WTC11 (cell line): ENCODE measurements at regions not wholly inside any gene's neighbourhood (a gene's known extent, or its start where the extent isn't known, plus 50 kb on each side); places are given as distances from the start of the nearest gene placed in this dataset.

Experiments used
- ATAC-seq: fragments of 200-7000 bp; cut with Tn5 transposase; 2 replicates; pipeline ENCODE4 v1.10.0; 2021; ENCODE audit warnings: mild to moderate bottlenecking, moderate library complexity
- CTCF ChIA-PET: fragments of 300-600 bp; sonication (Branson Sonifier 250); formaldehyde crosslinking; loops from one replicate; lab custom pipeline; 2021; ENCODE audit warnings: antibody characterized with exemption; lab: Charles Lee
- POLR2A ChIA-PET: fragments of 350-600 bp; sonication (Branson Sonifier 250); formaldehyde crosslinking; loops from one replicate; lab custom pipeline; 2021; ENCODE audit warnings: antibody characterized with exemption; lab: Charles Lee
- DNase-seq: peaks from one replicate; pipeline ENCODE4 v3.0.0; 2021; ENCODE audit warnings: low spot score
- H3K27ac Mint-ChIP-seq: 2 replicates; pipeline ENCODE4 v1.8.0; 2021; ENCODE audit warnings: mixed read lengths
- H3K27me3 Mint-ChIP-seq: 2 replicates; pipeline ENCODE4 v1.8.0; 2021; ENCODE audit warnings: low read depth, mild to moderate bottlenecking, moderate library complexity, mixed read lengths
- H3K36me3 Mint-ChIP-seq: 2 replicates; pipeline ENCODE4 v1.8.0; 2021; ENCODE audit warnings: mixed read lengths
- H3K4me1 Mint-ChIP-seq: 2 replicates; pipeline ENCODE4 v1.8.0; 2022; ENCODE audit warnings: mixed read lengths
- H3K4me3 Mint-ChIP-seq: 2 replicates; pipeline ENCODE4 v1.8.0; 2021; ENCODE audit warnings: mild to moderate bottlenecking, moderate library complexity, mixed read lengths
- H3K9me3 Mint-ChIP-seq: 2 replicates; pipeline ENCODE4 v1.8.0; 2021; ENCODE audit warnings: mixed read lengths
- CBFB ChIP-seq: sonication (generic); formaldehyde crosslinking; IDR thresholded peaks from 2 replicates; pipeline ENCODE4 v1.8.1; 2022; ENCODE audit warnings: mild to moderate bottlenecking, low read depth, missing genetic modification reagents
- CREB1 ChIP-seq: sonication (generic); formaldehyde crosslinking; IDR thresholded peaks from 2 replicates; pipeline ENCODE4 v1.8.0; 2023; ENCODE audit warnings: mild to moderate bottlenecking, missing genetic modification reagents
- JAZF1 ChIP-seq: fragments of 250-450 bp; sonication (Bioruptor Pico); IDR thresholded peaks from 2 replicates; pipeline ENCODE4 v1.9.0; 2021; ENCODE audit warnings: moderate library complexity, mild to moderate bottlenecking, inconsistent platforms
- NFATC4 ChIP-seq: fragments of 250-450 bp; sonication (Bioruptor Pico); IDR thresholded peaks from 2 replicates; pipeline ENCODE4 v1.9.0; 2021; ENCODE audit warnings: mild to moderate bottlenecking
- NR1H2 ChIP-seq: sonication (generic); formaldehyde crosslinking; IDR thresholded peaks from 2 replicates; pipeline ENCODE4 v1.9.0; 2021; ENCODE audit warnings: mild to moderate bottlenecking, moderate library complexity, missing genetic modification reagents
- NR3C1 ChIP-seq: sonication (generic); formaldehyde crosslinking; conservative IDR thresholded peaks from 2 replicates; pipeline ENCODE4 v1.8.1; 2023; ENCODE audit warnings: low read depth, mild to moderate bottlenecking, missing genetic modification reagents
- RELA ChIP-seq: sonication (generic); formaldehyde crosslinking; IDR thresholded peaks from 2 replicates; pipeline ENCODE4 v1.8.1; 2022; ENCODE audit warnings: missing genetic modification reagents, mild to moderate bottlenecking, borderline replicate concordance
- RORB ChIP-seq: fragments of 250-450 bp; sonication (Bioruptor Pico); IDR thresholded peaks from 2 replicates; pipeline ENCODE4 v1.9.0; 2021; ENCODE audit warnings: mild to moderate bottlenecking
- SMAD4 ChIP-seq: sonication (generic); formaldehyde crosslinking; IDR thresholded peaks from 2 replicates; pipeline ENCODE4 v1.8.0; 2022; ENCODE audit warnings: mild to moderate bottlenecking, missing genetic modification reagents
- ZBTB21 ChIP-seq: sonication (generic); formaldehyde crosslinking; IDR thresholded peaks from 2 replicates; pipeline ENCODE4 v1.8.1; 2023; ENCODE audit warnings: mild to moderate bottlenecking, missing genetic modification reagents, borderline replicate concordance
- ZNF138 ChIP-seq: sonication (generic); formaldehyde crosslinking; conservative IDR thresholded peaks from 2 replicates; pipeline ENCODE4 v1.8.1; 2022; ENCODE audit warnings: mild to moderate bottlenecking, moderate library complexity, missing genetic modification reagents
- ZNF219 ChIP-seq: sonication (generic); formaldehyde crosslinking; IDR thresholded peaks from 2 replicates; pipeline ENCODE4 v1.8.0; 2023; ENCODE audit warnings: missing genetic modification reagents, mild to moderate bottlenecking, borderline replicate concordance
- ZNF416 ChIP-seq: fragments of 250-450 bp; sonication (Bioruptor Pico); IDR thresholded peaks from 2 replicates; pipeline ENCODE4 v1.9.0; 2021; ENCODE audit warnings: mild to moderate bottlenecking, inconsistent platforms
- TF ChIP-seq, protein P1 (sequence below): sonication (generic); formaldehyde crosslinking; IDR thresholded peaks from 2 replicates; pipeline ENCODE4 v1.8.0; 2022; ENCODE audit warnings: mild to moderate bottlenecking, missing genetic modification reagents
- TF ChIP-seq, protein P2 (sequence below): fragments of 250-450 bp; sonication (Bioruptor Pico); conservative IDR thresholded peaks from 2 replicates; pipeline ENCODE4 v1.9.0; 2021; ENCODE audit warnings: mild to moderate bottlenecking
- TF ChIP-seq, protein P3 (sequence below): sonication (generic); formaldehyde crosslinking; IDR thresholded peaks from 2 replicates; pipeline ENCODE4 v1.8.1; 2023; ENCODE audit warnings: mild to moderate bottlenecking, missing genetic modification reagents, borderline replicate concordance
- TF ChIP-seq, protein P4 (sequence below): sonication (generic); formaldehyde crosslinking; IDR thresholded peaks from 2 replicates; pipeline ENCODE4 v1.8.1; 2023; ENCODE audit warnings: mild to moderate bottlenecking, missing genetic modification reagents
- TF ChIP-seq, protein P5 (sequence below): sonication (generic); formaldehyde crosslinking; IDR thresholded peaks from 2 replicates; pipeline ENCODE4 v1.8.0; 2023; ENCODE audit warnings: missing genetic modification reagents

DNA sequence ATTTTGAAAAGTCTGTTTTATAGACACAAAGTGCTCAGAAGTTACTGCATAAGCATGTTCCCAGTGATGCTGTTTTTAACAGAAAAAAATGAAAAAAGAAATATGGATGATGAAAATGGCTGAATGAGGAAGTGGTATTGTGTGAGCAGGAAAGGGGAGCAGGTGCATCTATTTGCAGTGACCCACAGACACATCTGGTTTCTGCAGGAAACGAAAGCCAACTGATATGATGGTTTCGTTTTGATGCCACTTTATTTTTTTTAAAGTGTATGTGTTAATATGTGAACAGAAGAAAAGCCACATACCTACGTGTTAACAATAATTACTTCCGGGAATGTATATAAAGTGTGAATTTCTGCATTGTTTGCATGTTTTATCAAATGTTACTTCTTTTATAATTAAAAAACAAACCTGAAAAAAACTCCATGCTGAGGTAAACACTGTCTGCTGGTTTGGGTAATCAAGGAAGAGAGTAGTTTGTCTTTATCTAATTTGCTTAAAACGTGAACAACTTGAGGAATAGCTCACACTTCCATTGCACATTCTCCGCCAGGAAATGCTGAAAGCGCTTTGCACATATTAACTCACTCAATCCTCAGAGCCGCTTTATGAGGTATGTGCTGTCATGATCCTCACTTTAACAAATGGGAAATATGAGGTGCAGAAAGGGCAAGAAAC is 1335.9 kb downstream of the TBC1D22A start (continued):
- TF ChIP-seq, protein P1, sequence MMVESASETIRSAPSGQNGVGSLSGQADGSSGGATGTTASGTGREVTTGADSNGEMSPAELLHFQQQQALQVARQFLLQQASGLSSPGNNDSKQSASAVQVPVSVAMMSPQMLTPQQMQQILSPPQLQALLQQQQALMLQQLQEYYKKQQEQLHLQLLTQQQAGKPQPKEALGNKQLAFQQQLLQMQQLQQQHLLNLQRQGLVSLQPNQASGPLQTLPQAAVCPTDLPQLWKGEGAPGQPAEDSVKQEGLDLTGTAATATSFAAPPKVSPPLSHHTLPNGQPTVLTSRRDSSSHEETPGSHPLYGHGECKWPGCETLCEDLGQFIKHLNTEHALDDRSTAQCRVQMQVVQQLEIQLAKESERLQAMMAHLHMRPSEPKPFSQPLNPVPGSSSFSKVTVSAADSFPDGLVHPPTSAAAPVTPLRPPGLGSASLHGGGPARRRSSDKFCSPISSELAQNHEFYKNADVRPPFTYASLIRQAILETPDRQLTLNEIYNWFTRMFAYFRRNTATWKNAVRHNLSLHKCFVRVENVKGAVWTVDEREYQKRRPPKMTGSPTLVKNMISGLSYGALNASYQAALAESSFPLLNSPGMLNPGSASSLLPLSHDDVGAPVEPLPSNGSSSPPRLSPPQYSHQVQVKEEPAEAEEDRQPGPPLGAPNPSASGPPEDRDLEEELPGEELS (CRISPR knock-in tag): no peak
- TF ChIP-seq RELA: no peak
- TF ChIP-seq JAZF1 (CRISPR knock-in tag): no peak
- TF ChIP-seq NR3C1 (CRISPR knock-in tag): no peak

DNA sequence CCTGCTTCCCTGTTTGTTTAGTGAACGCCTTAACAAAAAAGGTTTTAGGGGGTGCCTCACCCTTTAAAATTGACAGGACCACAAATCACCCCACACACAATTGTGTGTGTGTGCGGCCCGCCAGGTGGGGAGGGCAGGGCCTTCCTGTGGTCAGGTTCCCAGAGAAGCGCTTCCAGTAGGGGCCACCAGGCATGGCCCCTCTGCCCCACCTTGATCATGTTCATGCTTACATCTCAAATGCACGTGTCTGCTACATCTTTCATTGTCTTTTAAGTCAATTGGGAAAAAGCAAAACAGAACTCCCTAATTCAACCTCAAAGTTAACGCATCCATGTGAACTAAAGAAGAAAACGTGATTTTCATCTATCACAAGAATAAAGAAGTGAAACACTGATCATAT is 1335.3 kb downstream of the TBC1D22A start:
- CTCF ChIA-PET: no interaction called here
- 0 out of 2 replicates have a peak, but pooled peaks cover 1% of the 10 kb centered on the region for H3K9me3 Mint-ChIP-seq
- no peak for TF ChIP-seq NR1H2 (CRISPR knock-in tag)
- no peak for TF ChIP-seq ZNF219 (CRISPR knock-in tag)
- TF ChIP-seq CBFB: no peak
- no peak for TF ChIP-seq ZNF138
- no peak for TF ChIP-seq JAZF1 (CRISPR knock-in tag)
- TF ChIP-seq, protein P2, sequence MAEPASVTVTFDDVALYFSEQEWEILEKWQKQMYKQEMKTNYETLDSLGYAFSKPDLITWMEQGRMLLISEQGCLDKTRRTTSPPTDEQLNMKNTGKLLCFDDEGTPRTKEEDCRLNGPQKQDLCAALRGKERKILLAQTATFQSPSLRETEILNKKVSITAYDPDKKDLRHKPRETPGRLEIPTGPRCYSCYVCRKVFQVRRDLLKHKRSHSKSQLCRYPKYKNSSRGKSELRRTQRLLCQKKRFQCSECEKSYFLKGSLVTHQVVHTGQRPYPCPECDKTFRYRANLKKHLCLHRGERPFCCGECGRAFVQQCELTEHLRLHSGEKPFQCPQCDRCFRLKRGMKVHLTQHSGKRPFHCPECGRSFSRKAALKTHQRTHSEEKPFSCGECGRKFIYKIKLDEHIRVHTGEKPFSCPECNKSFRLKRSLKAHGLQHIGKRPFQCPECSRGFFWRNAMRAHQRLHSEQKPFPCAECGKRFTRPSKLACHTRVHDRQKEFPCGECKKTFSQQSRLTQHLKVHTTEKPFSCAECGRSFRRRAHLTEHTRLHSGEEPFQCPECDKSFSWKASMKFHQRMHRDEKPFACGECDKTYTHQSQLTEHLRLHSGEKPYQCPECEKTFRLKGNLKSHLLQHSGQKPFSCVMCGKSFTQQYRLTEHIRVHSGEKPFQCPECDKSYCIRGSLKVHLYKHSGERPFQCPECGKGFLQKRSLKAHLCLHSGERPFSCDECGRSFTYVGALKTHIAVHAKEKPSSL: no peak
- TF ChIP-seq, all 79 proteins: peak for 0
- POLR2A ChIA-PET: no interaction called here
- no peak for ATAC-seq
- Mint-ChIP-seq H3K4me1 (peaks cover 6% of the 10 kb centered on the region), H3K27ac (no peak overlapping the region), H3K4me3 (no peak overlapping the region), H3K27me3 (no peaks in the 10 kb centered on the region), H3K36me3 (no peaks in the 10 kb centered on the region)
- no peak for DNase-seq

DNA sequence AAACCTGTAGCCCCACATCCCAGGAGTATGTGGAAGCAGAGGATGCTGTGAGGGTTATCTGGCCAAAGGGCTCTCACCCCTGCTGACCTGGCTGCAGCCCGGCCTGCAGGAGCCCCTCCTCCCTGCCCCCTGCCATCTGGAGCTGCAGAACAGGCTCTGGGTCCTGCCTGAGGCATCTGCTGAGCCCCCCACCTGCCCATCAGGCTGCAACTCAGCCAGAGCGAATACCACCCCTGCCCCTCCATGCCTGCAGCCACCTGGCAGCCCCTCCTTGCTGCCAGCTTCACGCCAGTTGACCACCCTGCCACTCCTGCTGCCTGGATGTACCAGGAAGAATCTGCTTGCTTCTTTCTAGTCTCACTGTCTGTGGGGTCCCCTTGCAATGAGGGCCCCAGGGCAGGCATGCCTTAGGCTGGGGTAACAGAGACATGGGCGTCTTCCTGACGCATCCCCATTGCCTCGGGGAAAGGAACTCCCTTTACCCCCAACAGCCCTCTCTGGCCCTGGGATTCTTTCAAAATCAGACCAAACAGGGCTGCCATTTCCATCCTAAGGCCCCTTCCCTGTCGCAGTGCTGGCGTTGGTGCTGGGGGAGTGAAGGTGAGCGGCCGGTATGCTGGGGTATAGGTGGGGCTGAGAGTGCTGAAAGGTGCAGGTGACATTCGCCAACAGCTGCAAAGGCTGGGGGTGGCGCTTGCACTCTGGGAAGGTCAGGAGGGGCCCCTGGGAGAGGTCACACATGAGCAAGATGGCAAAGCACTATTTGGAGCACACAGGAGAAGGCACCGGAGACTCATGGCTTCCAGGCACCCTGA is 1334.6 kb downstream of the TBC1D22A start:
- DNase-seq: no peak
- ChIA-PET CTCF (interaction anchor here (0.5 kb wide), 1 partner anchor 400 kb away, joined by 3 read pairs; no protein-coding TSS in a partner anchor), POLR2A (no interaction called here)
- TF ChIP-seq NFATC4 (CRISPR knock-in tag): no peak
- no peak for TF ChIP-seq CREB1 (CRISPR knock-in tag)
- no peak for TF ChIP-seq ZBTB21 (CRISPR knock-in tag)
- TF ChIP-seq, protein P3, sequence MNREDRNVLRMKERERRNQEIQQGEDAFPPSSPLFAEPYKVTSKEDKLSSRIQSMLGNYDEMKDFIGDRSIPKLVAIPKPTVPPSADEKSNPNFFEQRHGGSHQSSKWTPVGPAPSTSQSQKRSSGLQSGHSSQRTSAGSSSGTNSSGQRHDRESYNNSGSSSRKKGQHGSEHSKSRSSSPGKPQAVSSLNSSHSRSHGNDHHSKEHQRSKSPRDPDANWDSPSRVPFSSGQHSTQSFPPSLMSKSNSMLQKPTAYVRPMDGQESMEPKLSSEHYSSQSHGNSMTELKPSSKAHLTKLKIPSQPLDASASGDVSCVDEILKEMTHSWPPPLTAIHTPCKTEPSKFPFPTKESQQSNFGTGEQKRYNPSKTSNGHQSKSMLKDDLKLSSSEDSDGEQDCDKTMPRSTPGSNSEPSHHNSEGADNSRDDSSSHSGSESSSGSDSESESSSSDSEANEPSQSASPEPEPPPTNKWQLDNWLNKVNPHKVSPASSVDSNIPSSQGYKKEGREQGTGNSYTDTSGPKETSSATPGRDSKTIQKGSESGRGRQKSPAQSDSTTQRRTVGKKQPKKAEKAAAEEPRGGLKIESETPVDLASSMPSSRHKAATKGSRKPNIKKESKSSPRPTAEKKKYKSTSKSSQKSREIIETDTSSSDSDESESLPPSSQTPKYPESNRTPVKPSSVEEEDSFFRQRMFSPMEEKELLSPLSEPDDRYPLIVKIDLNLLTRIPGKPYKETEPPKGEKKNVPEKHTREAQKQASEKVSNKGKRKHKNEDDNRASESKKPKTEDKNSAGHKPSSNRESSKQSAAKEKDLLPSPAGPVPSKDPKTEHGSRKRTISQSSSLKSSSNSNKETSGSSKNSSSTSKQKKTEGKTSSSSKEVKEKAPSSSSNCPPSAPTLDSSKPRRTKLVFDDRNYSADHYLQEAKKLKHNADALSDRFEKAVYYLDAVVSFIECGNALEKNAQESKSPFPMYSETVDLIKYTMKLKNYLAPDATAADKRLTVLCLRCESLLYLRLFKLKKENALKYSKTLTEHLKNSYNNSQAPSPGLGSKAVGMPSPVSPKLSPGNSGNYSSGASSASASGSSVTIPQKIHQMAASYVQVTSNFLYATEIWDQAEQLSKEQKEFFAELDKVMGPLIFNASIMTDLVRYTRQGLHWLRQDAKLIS: no peak
- TF ChIP-seq, protein P4, sequence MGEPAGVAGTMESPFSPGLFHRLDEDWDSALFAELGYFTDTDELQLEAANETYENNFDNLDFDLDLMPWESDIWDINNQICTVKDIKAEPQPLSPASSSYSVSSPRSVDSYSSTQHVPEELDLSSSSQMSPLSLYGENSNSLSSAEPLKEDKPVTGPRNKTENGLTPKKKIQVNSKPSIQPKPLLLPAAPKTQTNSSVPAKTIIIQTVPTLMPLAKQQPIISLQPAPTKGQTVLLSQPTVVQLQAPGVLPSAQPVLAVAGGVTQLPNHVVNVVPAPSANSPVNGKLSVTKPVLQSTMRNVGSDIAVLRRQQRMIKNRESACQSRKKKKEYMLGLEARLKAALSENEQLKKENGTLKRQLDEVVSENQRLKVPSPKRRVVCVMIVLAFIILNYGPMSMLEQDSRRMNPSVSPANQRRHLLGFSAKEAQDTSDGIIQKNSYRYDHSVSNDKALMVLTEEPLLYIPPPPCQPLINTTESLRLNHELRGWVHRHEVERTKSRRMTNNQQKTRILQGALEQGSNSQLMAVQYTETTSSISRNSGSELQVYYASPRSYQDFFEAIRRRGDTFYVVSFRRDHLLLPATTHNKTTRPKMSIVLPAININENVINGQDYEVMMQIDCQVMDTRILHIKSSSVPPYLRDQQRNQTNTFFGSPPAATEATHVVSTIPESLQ (CRISPR knock-in tag): no peak
- TF ChIP-seq RORB (CRISPR knock-in tag): no peak
- TF ChIP-seq, protein P5, sequence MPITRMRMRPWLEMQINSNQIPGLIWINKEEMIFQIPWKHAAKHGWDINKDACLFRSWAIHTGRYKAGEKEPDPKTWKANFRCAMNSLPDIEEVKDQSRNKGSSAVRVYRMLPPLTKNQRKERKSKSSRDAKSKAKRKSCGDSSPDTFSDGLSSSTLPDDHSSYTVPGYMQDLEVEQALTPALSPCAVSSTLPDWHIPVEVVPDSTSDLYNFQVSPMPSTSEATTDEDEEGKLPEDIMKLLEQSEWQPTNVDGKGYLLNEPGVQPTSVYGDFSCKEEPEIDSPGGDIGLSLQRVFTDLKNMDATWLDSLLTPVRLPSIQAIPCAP (CRISPR knock-in tag): no peak
- no peak for TF ChIP-seq SMAD4
- TF ChIP-seq ZNF416: no peak
- H3K36me3 Mint-ChIP-seq: no peaks in the 10 kb centered on the region
- H3K27me3 Mint-ChIP-seq: no peaks in the 10 kb centered on the region
- no peaks in the 10 kb centered on the region for H3K9me3 Mint-ChIP-seq
- no peak overlapping the region for H3K4me3 Mint-ChIP-seq
- peak; percentile 34; the same call in 1 of the 2 replicates for ATAC-seq
- H3K4me1 Mint-ChIP-seq: peaks cover 6% of the 10 kb centered on the region
- H3K27ac Mint-ChIP-seq: no peak overlapping the region
